Subcutaneous abdominal adipose tissue (tissue), 5 donors: ENCODE measurements at regions not wholly inside any gene's neighbourhood (a gene's known extent, or its start where the extent isn't known, plus 50 kb on each side); places are given as distances from the start of the nearest gene placed in this dataset.
"Not testable (repeated sequence)": the region's sequence is repeated elsewhere in the genome, so short reads cannot be mapped to it uniquely, and the experiment has no call there.

Experiments
- H3K27ac ChIP-seq: one replicate; pipeline ENCODE4 v1.7.0; 2013; ENCODE audit warnings: low read depth, mild to moderate bottlenecking, inconsistent platforms, low read length, moderate library complexity
- H3K27me3 ChIP-seq, 5 donors: one replicate each; pipeline ENCODE4 v1.7.0; 2013; ENCODE audit warnings: low read length in 5 of 5, inconsistent platforms in 1 of 5; ENCODE audit not compliant: control insufficient read depth in 5 of 5, insufficient read depth in 4 of 5
- H3K36me3 ChIP-seq, 5 donors: one replicate each; pipeline ENCODE4 v1.7.0; 2013; ENCODE audit warnings: low read length in 5 of 5; ENCODE audit not compliant: control insufficient read depth in 5 of 5, insufficient read depth in 5 of 5
- H3K4me1 ChIP-seq, 5 donors: one replicate each; pipeline ENCODE4 v1.7.0; 2013; ENCODE audit warnings: low read length in 5 of 5, mild to moderate bottlenecking in 3 of 5, moderate library complexity in 1 of 5; ENCODE audit not compliant: control insufficient read depth in 5 of 5, insufficient read depth in 5 of 5
- H3K4me3 ChIP-seq, 5 donors: one replicate each; pipeline ENCODE4 v1.7.0; 2013; ENCODE audit warnings: low read length in 5 of 5, low read depth in 1 of 5
- H3K9ac ChIP-seq, 5 donors: one replicate each; pipeline ENCODE4 v1.7.0; 2013; ENCODE audit warnings: low read length in 5 of 5, mild to moderate bottlenecking in 4 of 5, moderate library complexity in 3 of 5
- H3K9me3 ChIP-seq, 5 donors: one replicate each; pipeline ENCODE4 v1.7.0; 2013; ENCODE audit warnings: low read length in 5 of 5; ENCODE audit not compliant: control insufficient read depth in 5 of 5
- donor health status: healthy.
- donor health status: healthy.
- donor health status: healthy.
- donor health status: healthy.
- donor health status: healthy.

DNA sequence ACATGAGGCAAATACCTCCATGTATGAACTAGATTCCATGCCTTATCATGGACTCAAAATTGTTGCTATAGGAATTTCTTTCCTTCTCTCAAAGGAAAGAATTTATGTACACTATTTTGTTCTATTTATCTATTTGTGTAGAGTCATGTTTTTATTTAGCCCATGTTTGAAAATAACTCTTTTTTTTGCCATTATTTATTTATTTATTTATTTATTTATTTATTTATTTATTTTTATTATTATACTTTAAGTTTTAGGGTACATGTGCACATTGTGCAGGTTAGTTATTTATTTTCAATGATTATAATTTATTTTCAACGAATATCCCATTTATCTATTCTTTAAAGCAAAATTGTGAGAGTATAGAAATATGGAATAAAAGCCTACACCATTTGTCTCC, 177.9 kb downstream of the MAGEE1 start:
- H3K9me3 ChIP-seq, result peaks cover 0 to 9% (median 0%) of the 10 kb centered on the region in 5 donors
- no peaks in the 10 kb centered on the region for H3K36me3 ChIP-seq
- H3K4me1 ChIP-seq, result no peaks in the 10 kb centered on the region
- no peak overlapping the region for H3K27ac ChIP-seq
- no peak overlapping the region for H3K4me3 ChIP-seq
- peaks cover 0 to 4% (median 0%) of the 10 kb centered on the region in 5 donors for H3K27me3 ChIP-seq
- H3K9ac ChIP-seq, result no peak overlapping the region

GRCh38 chrX:76617020-76617419, 189.5 kb downstream of the MAGEE1 start:
- no peak overlapping the region for H3K27ac ChIP-seq
- H3K4me1 ChIP-seq, result no peaks in the 10 kb centered on the region
- H3K27me3 ChIP-seq, result peaks cover 0 to 5% (median 0%) of the 10 kb centered on the region in 5 donors
- H3K9ac ChIP-seq, result no peak overlapping the region
- no peaks in the 10 kb centered on the region for H3K36me3 ChIP-seq
- H3K9me3 ChIP-seq, result peaks cover 7 to 44% (median 31%) of the 10 kb centered on the region in 5 donors
- no peak overlapping the region for H3K4me3 ChIP-seq

DNA sequence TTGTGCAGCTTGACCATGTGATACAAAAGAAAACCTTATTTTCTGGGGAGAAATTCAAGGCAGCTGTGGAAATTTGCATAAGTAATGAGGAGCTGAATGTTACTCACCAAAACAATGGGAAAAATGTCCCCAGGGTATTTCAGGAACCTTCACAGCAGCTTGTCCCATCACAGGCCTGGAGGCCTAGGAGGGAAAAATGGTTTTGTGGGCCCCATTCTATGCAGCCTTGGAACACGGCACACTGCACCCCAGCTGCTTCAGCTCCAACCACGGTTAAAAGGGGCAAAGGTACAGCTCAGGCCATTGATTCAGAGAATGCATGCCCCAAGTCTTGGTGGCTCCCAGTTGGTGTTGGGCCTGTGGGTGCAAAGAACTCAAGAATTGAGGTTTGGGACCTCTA, 216.1 kb downstream of the MAGEE1 start:
- H3K4me3 ChIP-seq, result no peak overlapping the region

GRCh38 chrX:76651369-76651768, 223.9 kb downstream of the MAGEE1 start:
- not testable (repeated sequence) for H3K36me3 ChIP-seq, H3K9me3 ChIP-seq, H3K9ac ChIP-seq, H3K4me1 ChIP-seq, H3K4me3 ChIP-seq, H3K27ac ChIP-seq, H3K27me3 ChIP-seq

More for the DNA sequence above, 216.1 kb downstream of the MAGEE1 start:
- Histone ChIP-seq H3K27me3 (peaks cover 0 to 5% (median 0%) of the 10 kb centered on the region in 5 donors), H3K4me1 (no peaks in the 10 kb centered on the region), H3K36me3 (no peaks in the 10 kb centered on the region), H3K9ac (no peak overlapping the region), H3K9me3 (peaks cover 2 to 10% (median 6%) of the 10 kb centered on the region in 5 donors), H3K27ac (no peak overlapping the region)

DNA sequence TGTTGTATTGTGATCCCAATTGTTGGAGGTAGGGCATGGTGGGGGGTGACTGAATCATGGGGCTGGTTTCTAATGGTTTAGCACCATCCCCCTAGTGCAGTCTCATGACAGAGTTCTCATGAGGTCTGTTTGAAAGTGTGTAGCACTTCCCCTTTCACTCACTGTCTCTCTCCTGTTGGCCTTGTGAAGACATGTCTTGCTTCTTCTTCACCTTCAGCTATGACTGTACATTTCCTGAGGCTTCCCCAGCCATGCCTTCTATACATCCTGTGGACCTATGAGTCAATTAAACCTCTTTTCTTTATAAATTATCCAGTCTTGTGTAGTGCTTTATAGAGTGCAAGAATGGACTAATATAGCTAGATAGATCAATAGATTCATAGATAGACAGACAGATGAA, 230.0 kb downstream of the MAGEE1 start:
- no peak overlapping the region for H3K9ac ChIP-seq
- no peaks in the 10 kb centered on the region for H3K36me3 ChIP-seq
- no peak overlapping the region for H3K27ac ChIP-seq
- H3K9me3 ChIP-seq, result peaks cover 0 to 7% (median 2%) of the 10 kb centered on the region in 5 donors
- peaks cover 0 to 2% (median 0%) of the 10 kb centered on the region in 5 donors for H3K27me3 ChIP-seq
- no peaks in the 10 kb centered on the region for H3K4me1 ChIP-seq
- H3K4me3 ChIP-seq, result no peak overlapping the region
